ENCODE measurements at regions not wholly inside any gene's neighbourhood (a gene's known extent, or its start where the extent isn't known, plus 50 kb on each side); places are given as distances from the start of the nearest gene placed in this dataset.

GRCh38 chr2:48175656-48176055 lies 138.8 kb upstream of the FOXN2 start:
- TF ChIP-seq POLR2A (IDR thresholded peaks at IDR 0.05) = no peak
- no peak for TF ChIP-seq CTCF (IDR thresholded peaks at IDR 0.05)
- no peak for TF ChIP-seq POLR2AphosphoS5 (IDR thresholded peaks at IDR 0.05)

Measured in prostate gland (tissue), 2 donors.